VCaP (cell line): ENCODE measurements at regions not wholly inside any gene's neighbourhood (a gene's known extent, or its start where the extent isn't known, plus 50 kb on each side); places are given as distances from the start of the nearest gene placed in this dataset.

Experiments
- H3K27ac ChIP-seq: fragments of 450-650 bp; 2 replicates; pipeline ENCODE4 v1.5.1; 2017
- TF ChIP-seq, protein P1 (sequence below): fragments of 450-650 bp; conservative IDR thresholded peaks from 2 replicates; pipeline ENCODE4 v1.5.1; 2017; ENCODE audit warnings: mild to moderate bottlenecking, moderate library complexity

- H3K27ac ChIP-seq = no peak overlapping the region
- TF ChIP-seq, protein P1, sequence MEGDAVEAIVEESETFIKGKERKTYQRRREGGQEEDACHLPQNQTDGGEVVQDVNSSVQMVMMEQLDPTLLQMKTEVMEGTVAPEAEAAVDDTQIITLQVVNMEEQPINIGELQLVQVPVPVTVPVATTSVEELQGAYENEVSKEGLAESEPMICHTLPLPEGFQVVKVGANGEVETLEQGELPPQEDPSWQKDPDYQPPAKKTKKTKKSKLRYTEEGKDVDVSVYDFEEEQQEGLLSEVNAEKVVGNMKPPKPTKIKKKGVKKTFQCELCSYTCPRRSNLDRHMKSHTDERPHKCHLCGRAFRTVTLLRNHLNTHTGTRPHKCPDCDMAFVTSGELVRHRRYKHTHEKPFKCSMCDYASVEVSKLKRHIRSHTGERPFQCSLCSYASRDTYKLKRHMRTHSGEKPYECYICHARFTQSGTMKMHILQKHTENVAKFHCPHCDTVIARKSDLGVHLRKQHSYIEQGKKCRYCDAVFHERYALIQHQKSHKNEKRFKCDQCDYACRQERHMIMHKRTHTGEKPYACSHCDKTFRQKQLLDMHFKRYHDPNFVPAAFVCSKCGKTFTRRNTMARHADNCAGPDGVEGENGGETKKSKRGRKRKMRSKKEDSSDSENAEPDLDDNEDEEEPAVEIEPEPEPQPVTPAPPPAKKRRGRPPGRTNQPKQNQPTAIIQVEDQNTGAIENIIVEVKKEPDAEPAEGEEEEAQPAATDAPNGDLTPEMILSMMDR = no peak
Observed at GRCh38 chr1:30327370-30328099, 395.9 kb downstream of the MATN1 start.

GRCh38 chr1:30325999-30326398 is 397.4 kb downstream of the MATN1 start:
- H3K27ac ChIP-seq = no peak overlapping the region
- TF ChIP-seq, protein P1 = no peak

- H3K27ac ChIP-seq = no peak overlapping the region
- TF ChIP-seq, protein P1 = no peak
Observed at GRCh38 chr1:30325085-30325935, 398.1 kb downstream of the MATN1 start.

- no peak overlapping the region for H3K27ac ChIP-seq
- TF ChIP-seq, protein P1 = no peak
Observed at GRCh38 chr1:30324251-30325084, 398.9 kb downstream of the MATN1 start.

DNA sequence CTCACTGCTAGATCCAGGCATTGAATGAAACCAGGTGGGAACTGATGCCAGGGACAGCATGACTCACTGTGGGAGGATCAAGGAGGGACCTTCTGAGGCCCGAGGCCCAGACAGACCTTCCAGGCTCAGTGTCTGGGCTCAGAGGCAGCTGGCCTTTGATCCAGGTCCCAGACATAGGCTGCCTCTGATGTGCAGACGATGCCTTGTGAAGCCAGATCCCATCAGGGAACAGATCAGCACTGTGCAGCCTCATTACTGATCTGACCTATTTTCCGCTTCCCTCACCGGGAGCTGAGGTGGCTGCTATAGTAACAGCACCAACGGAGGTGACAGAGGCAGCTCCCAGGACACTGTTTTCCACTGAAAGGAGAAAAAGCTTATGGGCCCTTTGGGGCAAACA is 399.5 kb downstream of the MATN1 start:
- TF ChIP-seq, protein P1 = no peak
- no peak overlapping the region for H3K27ac ChIP-seq

DNA sequence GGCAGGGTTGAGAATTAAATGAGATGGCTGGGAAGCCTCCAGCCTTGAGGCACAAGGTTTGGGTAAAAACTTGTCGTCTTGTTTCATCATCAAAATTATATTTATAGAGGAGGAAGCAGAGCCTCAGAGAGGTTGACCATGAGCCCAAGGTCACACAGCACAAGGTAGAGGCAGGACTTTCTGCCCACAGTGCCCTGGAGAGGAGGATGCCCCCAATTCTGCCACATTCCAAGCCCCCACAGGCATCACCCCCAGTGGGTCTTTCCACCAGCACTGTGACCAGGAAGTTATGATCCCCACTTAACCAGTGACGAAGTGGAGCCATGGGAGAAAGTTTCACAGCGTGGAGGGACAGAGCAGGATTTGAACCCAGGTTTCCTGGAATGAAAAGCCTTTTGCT is 400.0 kb downstream of the MATN1 start:
- H3K27ac ChIP-seq = no peak overlapping the region
- TF ChIP-seq, protein P1 = no peak

DNA sequence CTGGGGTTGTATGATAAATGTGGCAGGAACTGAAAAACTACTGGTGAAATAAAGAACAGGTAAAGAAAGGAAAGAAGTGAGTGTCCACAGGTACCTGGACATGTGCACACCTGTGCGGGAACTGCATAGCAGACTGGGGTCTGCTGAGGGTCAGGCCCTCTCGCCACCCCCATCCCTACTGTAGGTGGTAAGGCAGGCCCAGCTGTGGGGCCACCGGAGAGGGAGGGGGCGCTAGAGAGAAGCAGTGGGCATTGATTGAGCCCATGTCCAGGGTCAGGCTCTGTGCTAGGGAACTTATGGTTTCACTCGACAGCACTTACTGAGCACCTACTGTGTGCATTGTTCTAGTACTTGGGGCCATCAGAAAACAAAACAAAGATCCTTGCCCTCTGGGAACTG is 400.5 kb downstream of the MATN1 start:
- TF ChIP-seq, protein P1 = no peak
- H3K27ac ChIP-seq = no peak overlapping the region
